Activated CD4-positive, alpha-beta T cell treated with anti-CD3 and anti-CD28 coated beads, Interleukin-2, amount 10 ng/mL, durations not matched to agents 7 days and 5 days (primary cell): ENCODE measurements at regions not wholly inside any gene's neighbourhood (a gene's known extent, or its start where the extent isn't known, plus 50 kb on each side); places are given as distances from the start of the nearest gene placed in this dataset.

Source experiments
- CTCF ChIA-PET: fragments of 350-600 bp; sonication (Branson Sonifier 250); formaldehyde crosslinking; loops from one replicate; lab custom pipeline; 2021; ENCODE audit warnings: antibody characterized with exemption; lab: Charles Lee
- POLR2A ChIA-PET: fragments of 350-600 bp; sonication (Branson Sonifier 250); formaldehyde crosslinking; loops from one replicate; lab custom pipeline; 2021; ENCODE audit warnings: antibody characterized with exemption; lab: Charles Lee
- DNase-seq: peaks from one replicate; pipeline ENCODE4 v3.0.0-alpha.2; 2020
- H3K27ac Mint-ChIP-seq: one replicate; pipeline ENCODE4 v1.8.0; 2021; ENCODE audit warnings: mild to moderate bottlenecking, moderate library complexity, mixed read lengths
- H3K27me3 Mint-ChIP-seq: one replicate; pipeline ENCODE4 v1.8.0; 2021; ENCODE audit warnings: mixed read lengths
- H3K36me3 Mint-ChIP-seq: one replicate; pipeline ENCODE4 v1.8.0; 2021; ENCODE audit warnings: low read depth, mixed read lengths
- H3K4me1 Mint-ChIP-seq: one replicate; pipeline ENCODE4 v1.8.0; 2021; ENCODE audit warnings: mixed read lengths
- H3K4me3 Mint-ChIP-seq: one replicate; pipeline ENCODE4 v1.8.0; 2021; ENCODE audit warnings: mild to moderate bottlenecking, moderate library complexity, mixed read lengths
- H3K9me3 Mint-ChIP-seq: one replicate; pipeline ENCODE4 v1.8.0; 2021; ENCODE audit warnings: mixed read lengths

DNA sequence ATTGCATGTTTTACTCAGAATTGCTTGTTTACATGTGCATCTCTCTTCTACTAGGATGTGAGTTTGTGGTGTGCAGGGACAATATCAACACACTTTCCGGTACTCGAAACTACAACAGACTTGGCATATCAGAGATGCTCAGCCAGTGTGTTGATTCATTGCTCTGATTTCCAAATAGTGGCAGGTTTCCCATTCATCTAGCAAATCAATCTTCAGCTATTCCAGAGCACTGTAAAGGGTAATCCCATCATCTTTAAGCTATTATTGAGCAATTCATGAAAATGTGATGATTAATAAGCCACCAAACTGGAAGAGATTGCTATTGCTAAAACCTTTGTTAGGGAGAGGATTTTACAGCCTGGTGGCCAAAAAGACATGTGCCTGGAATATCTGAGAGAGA, 574.2 kb upstream of the CPEB2 start:
- no peak for DNase-seq
- ChIA-PET CTCF (no interaction called here), POLR2A (no interaction called here)
- Mint-ChIP-seq H3K36me3 (no peaks in the 10 kb centered on the region), H3K4me3 (no peak overlapping the region), H3K9me3 (peaks cover 5% of the 10 kb centered on the region), H3K27me3 (no peaks in the 10 kb centered on the region), H3K4me1 (peaks cover 5% of the 10 kb centered on the region), H3K27ac (no peak overlapping the region)

DNA sequence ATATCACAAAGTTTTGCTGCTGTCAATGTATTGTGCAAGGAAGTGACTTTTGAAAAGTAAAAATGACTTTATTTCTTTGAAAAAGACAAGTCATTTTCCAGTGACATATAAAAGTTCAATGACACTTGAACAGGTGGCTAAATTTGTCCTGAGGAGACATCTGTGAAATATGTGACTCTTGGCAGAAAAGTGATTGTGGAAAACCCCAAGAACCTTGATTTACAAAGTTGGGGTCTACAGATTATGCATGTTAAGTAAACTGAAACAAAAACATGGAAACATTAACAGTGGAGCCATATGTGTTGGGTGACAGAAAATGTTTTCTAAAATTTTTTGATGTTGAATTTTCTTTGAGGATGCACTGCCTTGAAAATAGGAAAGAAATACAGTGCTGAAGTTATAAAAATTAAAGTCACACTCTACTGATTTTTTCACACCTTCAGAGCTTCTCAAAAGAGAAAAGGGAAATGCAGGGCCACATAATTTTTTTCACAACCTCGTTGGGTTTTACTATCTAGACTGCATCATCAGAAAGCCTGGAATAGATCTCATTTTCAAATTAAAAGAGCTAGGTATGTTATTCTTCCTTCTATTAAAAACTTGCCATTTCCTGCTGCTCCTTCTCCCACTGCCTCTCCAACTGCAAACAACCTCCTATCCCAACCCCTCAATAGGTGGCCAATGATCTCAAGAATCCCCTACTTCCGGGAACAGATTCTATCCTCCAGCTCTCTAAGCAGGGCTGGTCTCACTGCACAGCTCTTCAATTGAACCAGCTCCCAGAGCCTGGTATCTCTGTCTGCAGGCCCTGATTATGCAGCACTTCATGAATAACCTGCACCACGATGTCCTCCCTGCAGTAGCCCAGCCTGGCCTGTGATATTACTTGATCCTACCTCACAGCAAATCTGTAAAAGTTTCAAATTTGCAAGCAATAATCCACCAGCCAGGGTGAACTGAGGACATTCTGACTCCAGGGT, 570.8 kb upstream of the CPEB2 start:
- peaks cover 5% of the 10 kb centered on the region for H3K4me1 Mint-ChIP-seq
- POLR2A ChIA-PET: no interaction called here
- H3K4me3 Mint-ChIP-seq: no peak overlapping the region
- H3K36me3 Mint-ChIP-seq: no peaks in the 10 kb centered on the region
- H3K27ac Mint-ChIP-seq: no peak overlapping the region
- no peak for DNase-seq
- H3K9me3 Mint-ChIP-seq: peaks cover 5% of the 10 kb centered on the region
- no peaks in the 10 kb centered on the region for H3K27me3 Mint-ChIP-seq
- CTCF ChIA-PET: no interaction called here

DNA sequence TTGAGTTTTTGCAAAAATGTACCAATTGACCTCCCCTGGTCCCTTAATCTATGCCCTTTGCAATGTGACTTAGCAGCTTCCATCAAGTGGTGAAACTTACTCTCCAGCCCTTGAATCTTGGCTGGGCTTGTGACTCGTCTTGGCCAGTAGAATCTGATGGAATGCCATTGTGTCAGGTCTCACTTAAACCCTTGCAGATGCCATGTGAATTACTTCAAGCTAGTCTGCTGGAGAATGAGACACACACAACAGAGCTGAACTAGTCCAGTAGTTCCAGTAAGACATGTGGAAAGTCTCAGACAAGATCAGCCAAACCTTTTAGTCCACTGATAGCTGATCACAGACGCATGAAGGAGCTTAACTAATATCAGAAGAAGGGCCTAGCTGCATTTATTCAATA, 567.8 kb upstream of the CPEB2 start:
- Mint-ChIP-seq H3K4me3 (no peak overlapping the region), H3K9me3 (peaks cover 3% of the 10 kb centered on the region), H3K36me3 (no peaks in the 10 kb centered on the region), H3K27me3 (no peaks in the 10 kb centered on the region), H3K27ac (no peak overlapping the region), H3K4me1 (peaks cover 3% of the 10 kb centered on the region)
- ChIA-PET POLR2A (no interaction called here), CTCF (no interaction called here)
- DNase-seq: no peak

GRCh38 chr4:14434916-14435315, 567.4 kb upstream of the CPEB2 start:
- Mint-ChIP-seq H3K9me3 (no peaks in the 10 kb centered on the region), H3K27ac (no peak overlapping the region), H3K36me3 (no peaks in the 10 kb centered on the region), H3K27me3 (no peaks in the 10 kb centered on the region), H3K4me1 (peaks cover 3% of the 10 kb centered on the region), H3K4me3 (no peak overlapping the region)
- DNase-seq: no peak
- ChIA-PET CTCF (no interaction called here), POLR2A (no interaction called here)

- Mint-ChIP-seq H3K4me3 (no peak overlapping the region), H3K36me3 (no peaks in the 10 kb centered on the region), H3K27ac (no peak overlapping the region), H3K9me3 (peaks cover 2% of the 10 kb centered on the region), H3K4me1 (no peaks in the 10 kb centered on the region), H3K27me3 (no peaks in the 10 kb centered on the region)
- DNase-seq: no peak
- ChIA-PET POLR2A (no interaction called here), CTCF (no interaction called here)
Observed at GRCh38 chr4:14441561-14441960, 560.7 kb upstream of the CPEB2 start.

- Mint-ChIP-seq H3K4me1 (no peaks in the 10 kb centered on the region), H3K27ac (no peak overlapping the region), H3K36me3 (no peaks in the 10 kb centered on the region), H3K27me3 (no peaks in the 10 kb centered on the region), H3K9me3 (peaks cover 2% of the 10 kb centered on the region), H3K4me3 (no peak overlapping the region)
- ChIA-PET CTCF (no interaction called here), POLR2A (no interaction called here)
- no peak for DNase-seq
Observed at GRCh38 chr4:14445882-14446281, 556.4 kb upstream of the CPEB2 start.

- no peak overlapping the region for H3K27ac Mint-ChIP-seq
- no peaks in the 10 kb centered on the region for H3K4me1 Mint-ChIP-seq
- peaks cover 2% of the 10 kb centered on the region for H3K9me3 Mint-ChIP-seq
- H3K27me3 Mint-ChIP-seq: no peaks in the 10 kb centered on the region
- CTCF ChIA-PET: no interaction called here
- no peaks in the 10 kb centered on the region for H3K36me3 Mint-ChIP-seq
- no peak overlapping the region for H3K4me3 Mint-ChIP-seq
- no peak for DNase-seq
- POLR2A ChIA-PET: no interaction called here
Observed at GRCh38 chr4:14446311-14446710, 556.0 kb upstream of the CPEB2 start.

GRCh38 chr4:14446904-14447303, 555.4 kb upstream of the CPEB2 start:
- POLR2A ChIA-PET: no interaction called here
- CTCF ChIA-PET: no interaction called here
- Mint-ChIP-seq H3K4me1 (no peaks in the 10 kb centered on the region), H3K27me3 (no peaks in the 10 kb centered on the region), H3K9me3 (peaks cover 2% of the 10 kb centered on the region), H3K27ac (no peak overlapping the region), H3K36me3 (no peaks in the 10 kb centered on the region), H3K4me3 (no peak overlapping the region)
- no peak for DNase-seq

DNA sequence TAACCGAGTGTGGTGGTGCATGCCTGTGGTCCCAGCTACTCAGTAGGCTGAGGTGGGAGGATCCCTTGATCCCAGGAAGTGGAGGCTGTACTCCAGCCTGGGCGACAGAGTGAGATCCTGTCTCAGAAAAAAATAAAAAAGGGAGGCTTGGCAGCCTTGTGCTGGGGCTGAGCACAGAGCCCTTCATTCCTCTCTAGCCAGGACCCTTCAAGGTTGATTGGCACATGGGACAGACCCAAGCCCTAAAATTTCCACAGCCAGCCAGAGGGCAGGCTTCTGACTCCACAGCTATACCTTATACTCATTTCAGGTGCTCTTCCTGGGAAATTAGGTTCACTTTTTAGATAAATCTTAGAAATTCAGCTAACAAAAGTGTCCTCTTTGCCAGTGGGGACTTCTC, 553.0 kb upstream of the CPEB2 start:
- DNase-seq: no peak
- H3K9me3 Mint-ChIP-seq: no peaks in the 10 kb centered on the region
- ChIA-PET CTCF (no interaction called here), POLR2A (no interaction called here)
- no peak overlapping the region for H3K27ac Mint-ChIP-seq
- no peak overlapping the region for H3K4me3 Mint-ChIP-seq
- H3K27me3 Mint-ChIP-seq: no peaks in the 10 kb centered on the region
- H3K36me3 Mint-ChIP-seq: no peaks in the 10 kb centered on the region
- H3K4me1 Mint-ChIP-seq: no peaks in the 10 kb centered on the region

DNA sequence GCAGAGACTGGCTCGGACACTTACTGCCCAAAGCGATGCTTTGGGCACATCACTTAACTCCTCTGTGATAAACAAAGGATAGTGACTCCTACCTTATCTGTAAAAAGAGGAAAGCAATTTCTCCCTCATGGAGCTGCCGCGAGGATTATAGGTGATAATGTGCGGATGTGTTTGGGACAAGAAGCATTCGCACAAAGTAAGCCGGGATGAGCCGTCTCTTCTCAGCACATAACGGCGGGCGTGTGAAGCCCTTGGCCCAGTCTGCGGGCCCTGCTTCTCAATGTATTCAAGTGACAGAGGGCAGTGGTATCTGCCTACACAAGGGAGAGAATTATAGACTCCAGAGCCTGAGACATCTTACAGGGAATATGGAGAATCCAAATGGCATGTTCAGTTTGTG, 550.3 kb upstream of the CPEB2 start:
- no peaks in the 10 kb centered on the region for H3K36me3 Mint-ChIP-seq
- H3K9me3 Mint-ChIP-seq: no peaks in the 10 kb centered on the region
- no peak overlapping the region for H3K27ac Mint-ChIP-seq
- no peak overlapping the region for H3K4me3 Mint-ChIP-seq
- no peaks in the 10 kb centered on the region for H3K27me3 Mint-ChIP-seq
- ChIA-PET CTCF (no interaction called here), POLR2A (no interaction called here)
- H3K4me1 Mint-ChIP-seq: no peaks in the 10 kb centered on the region
- DNase-seq: no peak

DNA sequence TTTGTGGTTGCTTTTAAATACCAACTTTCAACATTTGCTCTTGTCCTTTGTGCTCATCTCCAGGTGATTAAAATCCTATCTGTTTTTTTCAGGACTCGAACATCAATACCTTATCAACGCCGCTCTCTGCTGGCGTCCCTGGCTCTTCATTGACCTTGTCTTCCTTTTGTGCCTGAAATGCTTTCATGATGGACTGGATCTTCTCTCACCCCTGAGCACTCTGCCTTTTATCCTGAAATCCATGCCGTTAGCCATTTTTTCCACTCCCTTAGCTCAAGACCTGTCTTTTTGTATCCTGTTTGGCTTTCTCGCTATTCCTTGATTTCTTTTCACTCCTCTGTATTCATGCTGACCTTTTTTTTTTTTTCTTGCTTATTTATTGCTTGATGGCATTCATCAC, 549.5 kb upstream of the CPEB2 start:
- POLR2A ChIA-PET: no interaction called here
- no peak for DNase-seq
- H3K27ac Mint-ChIP-seq: no peak overlapping the region
- no peak overlapping the region for H3K4me3 Mint-ChIP-seq
- no peaks in the 10 kb centered on the region for H3K9me3 Mint-ChIP-seq
- CTCF ChIA-PET: no interaction called here
- H3K36me3 Mint-ChIP-seq: no peaks in the 10 kb centered on the region
- H3K4me1 Mint-ChIP-seq: no peaks in the 10 kb centered on the region
- no peaks in the 10 kb centered on the region for H3K27me3 Mint-ChIP-seq

- H3K27ac Mint-ChIP-seq: no peak overlapping the region
- ChIA-PET POLR2A (no interaction called here), CTCF (no interaction called here)
Observed at GRCh38 chr4:14458463-14458862, 543.8 kb upstream of the CPEB2 start.

GRCh38 chr4:14465057-14465456, 537.2 kb upstream of the CPEB2 start:
- H3K27me3 Mint-ChIP-seq: peaks cover 2% of the 10 kb centered on the region
- no peaks in the 10 kb centered on the region for H3K36me3 Mint-ChIP-seq
- peaks cover 2% of the 10 kb centered on the region for H3K9me3 Mint-ChIP-seq
- no peak overlapping the region for H3K27ac Mint-ChIP-seq
- H3K4me1 Mint-ChIP-seq: no peaks in the 10 kb centered on the region
- no peak overlapping the region for H3K4me3 Mint-ChIP-seq
- DNase-seq: no peak
- POLR2A ChIA-PET: no interaction called here
- CTCF ChIA-PET: interaction anchor here (1.1 kb wide), 1 partner anchor 12 kb away, joined by 3 read pairs; no protein-coding TSS in a partner anchor

More at GRCh38 chr4:14458463-14458862, 543.8 kb upstream of the CPEB2 start:
- no peak overlapping the region for H3K4me3 Mint-ChIP-seq
- H3K9me3 Mint-ChIP-seq: peaks cover under 1% of the 10 kb centered on the region
- H3K36me3 Mint-ChIP-seq: no peaks in the 10 kb centered on the region
- no peak for DNase-seq
- no peaks in the 10 kb centered on the region for H3K4me1 Mint-ChIP-seq
- H3K27me3 Mint-ChIP-seq: peaks cover 2% of the 10 kb centered on the region

DNA sequence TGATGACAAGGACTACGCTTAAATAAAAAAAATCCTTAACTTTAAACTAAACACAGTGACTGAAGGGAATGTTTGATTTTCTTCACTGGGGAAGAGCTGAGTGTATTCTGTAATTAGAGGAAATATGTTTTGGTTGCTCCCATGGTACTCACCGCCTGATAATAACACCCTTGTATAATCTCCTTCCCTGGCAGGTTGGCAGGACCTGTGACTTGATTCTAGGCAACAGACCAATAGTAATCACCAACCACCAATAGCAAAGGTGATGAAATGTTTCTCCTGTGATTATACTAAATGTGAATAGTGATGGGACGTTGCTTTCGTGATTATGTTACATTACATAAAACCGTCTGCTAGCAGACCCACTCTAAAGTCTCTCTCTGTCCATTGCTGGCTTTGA, 536.8 kb upstream of the CPEB2 start:
- Mint-ChIP-seq H3K4me1 (no peaks in the 10 kb centered on the region), H3K9me3 (peaks cover 2% of the 10 kb centered on the region), H3K27ac (no peak overlapping the region), H3K27me3 (peaks cover 2% of the 10 kb centered on the region), H3K36me3 (no peaks in the 10 kb centered on the region), H3K4me3 (no peak overlapping the region)
- ChIA-PET POLR2A (no interaction called here), CTCF (no interaction called here)
- no peak for DNase-seq
